ENCODE measurements at regions not wholly inside any gene's neighbourhood (a gene's known extent, or its start where the extent isn't known, plus 50 kb on each side); places are given as distances from the start of the nearest gene placed in this dataset.

GRCh38 chr6:126811321-126811720 lies 307.1 kb upstream of the RSPO3 start:
- peak; percentile 63 for DNase-seq (ENCODE audit: low read depth)
- no peak for TF ChIP-seq CTCF (conservative IDR thresholded peaks at IDR 0.05; ENCODE audit: control insufficient read depth, insufficient read depth, low read depth, low read length)
- H3K4me3 ChIP-seq (ENCODE audit: control insufficient read depth, low read depth, low read length) = no peak overlapping the region

GRCh38 chr6:126812010-126812409 lies 306.5 kb upstream of the RSPO3 start:
- TF ChIP-seq CTCF (conservative IDR thresholded peaks at IDR 0.05; ENCODE audit: control insufficient read depth, insufficient read depth, low read depth, low read length) = no peak
- no peak overlapping the region for H3K4me3 ChIP-seq (ENCODE audit: control insufficient read depth, low read depth, low read length)
- DNase-seq (ENCODE audit: low read depth) = no peak

DNA sequence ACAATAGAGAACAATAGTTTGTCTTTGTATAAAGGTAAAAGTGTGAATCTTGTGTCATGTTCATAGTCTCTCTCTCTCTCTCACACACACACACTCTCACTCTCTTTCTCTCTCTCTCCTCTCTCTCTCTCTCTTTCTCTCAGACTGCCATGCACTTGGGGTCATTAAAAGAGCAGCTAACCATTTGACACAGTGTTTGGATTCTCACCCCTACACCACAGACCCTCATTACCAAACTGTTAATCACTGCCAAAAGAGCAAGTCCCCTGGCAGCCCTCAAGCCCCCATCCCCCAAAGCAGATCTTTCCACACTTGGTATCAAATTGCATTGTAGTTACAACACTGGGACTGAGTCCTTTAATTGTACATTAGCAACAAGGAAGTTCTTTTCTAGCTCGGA lies 305.8 kb upstream of the RSPO3 start:
- H3K4me3 ChIP-seq (ENCODE audit: control insufficient read depth, low read depth, low read length) = no peak overlapping the region
- no peak for TF ChIP-seq CTCF (conservative IDR thresholded peaks at IDR 0.05; ENCODE audit: control insufficient read depth, insufficient read depth, low read depth, low read length)
- peak; percentile 26 for DNase-seq (ENCODE audit: low read depth)

DNA sequence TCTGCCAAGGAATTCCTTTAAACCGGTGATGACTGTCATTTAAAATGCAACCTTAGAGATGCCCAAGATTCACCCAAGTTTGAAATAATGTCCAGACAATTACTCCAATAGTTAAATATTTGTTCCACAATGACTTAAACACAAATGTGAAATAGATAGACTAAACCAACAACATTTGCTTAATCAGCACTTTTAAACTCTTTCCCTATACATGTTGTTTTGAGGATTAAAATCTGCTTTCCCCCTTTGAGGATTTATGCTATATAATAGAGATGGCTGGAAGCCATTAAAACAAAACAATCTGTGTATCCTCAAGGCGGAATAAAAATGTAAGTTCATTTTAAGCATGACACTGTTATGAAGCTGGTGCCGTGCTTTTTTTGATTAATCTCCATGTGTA lies 297.8 kb upstream of the RSPO3 start:
- TF ChIP-seq CTCF (conservative IDR thresholded peaks at IDR 0.05; ENCODE audit: control insufficient read depth, insufficient read depth, low read depth, low read length) = no peak
- DNase-seq (ENCODE audit: low read depth) = no peak
- H3K4me3 ChIP-seq (ENCODE audit: control insufficient read depth, low read depth, low read length) = no peak overlapping the region

- H3K4me3 ChIP-seq (ENCODE audit: control insufficient read depth, low read depth, low read length) = no peak overlapping the region
- no peak for TF ChIP-seq CTCF (conservative IDR thresholded peaks at IDR 0.05; ENCODE audit: control insufficient read depth, insufficient read depth, low read depth, low read length)
- DNase-seq (ENCODE audit: low read depth) = no peak
Observed at GRCh38 chr6:126821706-126822105, 296.8 kb upstream of the RSPO3 start.

DNA sequence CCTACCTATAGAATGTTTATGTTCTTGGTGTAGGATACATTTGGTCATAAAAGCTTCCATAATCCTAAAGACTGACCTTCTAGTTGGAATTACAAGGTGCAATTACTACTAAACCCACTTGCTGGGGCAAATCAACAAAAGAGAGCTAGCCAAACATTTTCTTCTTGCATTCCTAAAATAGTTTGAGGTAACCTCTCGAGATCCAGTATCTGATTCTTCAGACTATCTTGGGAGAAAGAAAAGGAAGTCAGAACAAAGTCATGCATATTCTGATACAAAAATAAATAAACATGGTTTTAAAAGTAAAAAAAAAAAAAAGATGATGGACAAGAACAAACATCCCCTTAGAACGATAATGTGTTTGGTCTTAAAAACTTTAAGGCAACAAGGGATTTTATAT lies 294.2 kb upstream of the RSPO3 start:
- no peak overlapping the region for H3K4me3 ChIP-seq (ENCODE audit: control insufficient read depth, low read depth, low read length)
- no peak for DNase-seq (ENCODE audit: low read depth)
- TF ChIP-seq CTCF (conservative IDR thresholded peaks at IDR 0.05; ENCODE audit: control insufficient read depth, insufficient read depth, low read depth, low read length) = no peak

DNA sequence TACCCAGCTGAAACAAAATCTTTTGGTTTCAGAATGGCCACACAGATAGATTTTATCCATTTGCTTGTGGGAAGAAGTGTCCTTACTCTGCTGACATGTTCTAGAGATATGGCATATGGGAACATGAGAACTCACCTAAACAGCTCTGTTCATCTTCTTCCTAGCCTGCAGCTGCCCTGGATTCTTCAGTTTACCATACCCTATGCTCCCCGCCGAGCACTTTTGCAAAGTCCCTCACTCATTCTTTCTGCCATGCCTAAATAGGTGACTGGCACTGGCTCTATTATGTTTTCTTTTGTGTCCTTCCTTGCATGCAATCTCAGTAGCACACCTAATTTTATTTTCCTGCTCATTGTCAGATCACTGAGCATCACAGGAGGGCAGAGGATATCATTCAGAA lies 293.7 kb upstream of the RSPO3 start:
- H3K4me3 ChIP-seq (ENCODE audit: control insufficient read depth, low read depth, low read length) = no peak overlapping the region
- TF ChIP-seq CTCF (conservative IDR thresholded peaks at IDR 0.05; ENCODE audit: control insufficient read depth, insufficient read depth, low read depth, low read length) = no peak
- DNase-seq (ENCODE audit: low read depth) = no peak

All from fibroblast of mammary gland (primary cell).